ENCODE measurements at regions not wholly inside any gene's neighbourhood (a gene's known extent, or its start where the extent isn't known, plus 50 kb on each side); places are given as distances from the start of the nearest gene placed in this dataset.
"Not testable (repeated sequence)": the region's sequence is repeated elsewhere in the genome, so short reads cannot be mapped to it uniquely, and the experiment has no call there.

DNA sequence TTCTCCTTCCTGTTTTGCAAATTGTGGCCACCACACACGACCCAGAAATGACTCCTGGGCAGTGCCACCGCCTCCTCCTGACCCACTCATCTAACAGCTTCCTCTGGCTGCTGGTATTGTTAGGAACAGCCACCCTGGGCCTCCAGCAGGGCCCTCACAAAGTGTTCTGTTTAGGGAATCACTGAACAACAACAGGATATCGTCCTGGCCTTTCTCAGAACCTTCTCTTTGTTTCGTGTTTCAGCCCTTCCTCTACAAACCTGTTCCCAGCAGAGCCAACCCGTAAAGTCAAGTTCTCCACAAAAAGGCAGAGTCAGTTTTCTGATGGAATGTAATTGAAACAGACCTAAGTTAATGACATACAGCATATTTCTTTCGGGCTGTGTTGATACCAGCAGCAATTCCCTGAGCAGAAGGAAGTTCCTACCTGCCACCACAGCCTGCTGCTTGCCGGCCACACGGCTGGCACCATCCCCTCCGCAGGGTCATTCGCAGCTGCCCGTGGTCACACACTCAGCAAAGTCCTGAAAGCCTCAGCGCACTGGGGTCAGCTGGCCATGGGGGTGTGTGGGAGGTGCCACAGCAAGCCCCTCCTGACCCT lies 91.7 kb upstream of the PITRM1 start:
- no peak for DNase-seq (ENCODE audit: low spot score)

DNA sequence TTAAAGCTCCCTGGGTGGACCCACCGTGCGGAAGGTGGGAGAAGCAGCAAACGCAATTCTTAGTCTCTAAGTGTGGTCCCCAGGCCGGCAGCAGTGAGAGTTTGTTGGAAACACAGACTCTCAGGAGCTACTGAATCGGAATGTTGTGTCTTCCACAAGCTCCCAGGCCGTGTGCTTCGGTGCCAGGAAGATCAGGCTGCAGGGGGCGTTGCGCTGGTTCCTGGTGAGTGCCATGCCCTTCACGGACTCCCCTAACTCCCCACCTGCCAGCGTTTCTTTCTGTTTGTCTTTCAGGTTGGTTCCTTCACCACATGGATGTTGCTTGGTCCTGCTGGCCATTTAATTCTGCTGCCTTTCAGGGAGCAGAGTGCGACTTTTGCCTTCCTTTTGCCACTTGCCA lies 91.2 kb upstream of the PITRM1 start:
- no peak for DNase-seq (ENCODE audit: low spot score)

DNA sequence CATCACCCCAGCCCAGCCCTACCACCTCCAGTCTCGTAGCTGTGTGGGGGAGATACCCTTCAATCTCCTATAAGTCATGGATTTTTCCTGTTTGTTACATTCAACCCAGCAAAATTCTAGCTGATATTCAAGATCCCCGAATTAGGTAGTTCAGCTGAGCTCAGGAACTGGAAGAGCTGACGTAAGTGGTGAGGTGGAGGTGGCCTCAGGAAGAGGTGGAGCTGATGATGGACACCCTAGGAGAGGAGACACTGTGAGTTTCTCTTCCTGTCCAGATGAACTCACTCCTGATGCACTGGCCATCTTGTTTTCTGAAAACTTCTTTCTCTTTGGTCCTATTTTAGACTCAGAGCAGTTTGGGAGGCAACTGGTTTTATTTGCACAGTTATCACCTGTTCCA lies 90.5 kb upstream of the PITRM1 start:
- no peak for DNase-seq (ENCODE audit: low spot score)

DNA sequence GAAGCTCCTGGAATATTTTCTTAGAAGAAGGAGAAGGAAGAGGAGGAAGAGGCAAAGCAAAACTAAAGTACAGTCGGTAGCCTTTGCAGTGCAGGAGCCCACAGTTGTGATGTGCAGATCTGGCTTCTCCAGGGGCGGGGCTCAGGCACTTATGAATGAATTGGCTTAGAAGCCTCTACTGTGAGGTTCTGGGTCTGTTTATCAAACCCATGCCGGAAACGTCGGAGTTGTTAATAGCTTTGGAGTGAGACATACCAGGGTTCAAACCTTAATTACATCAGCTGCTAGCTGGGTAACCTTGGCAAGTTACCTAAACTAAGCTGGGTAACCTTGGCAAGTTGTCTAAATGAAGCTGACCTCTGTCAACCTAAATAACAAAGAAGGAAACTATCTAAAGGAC lies 89.3 kb upstream of the PITRM1 start:
- no peak for DNase-seq (ENCODE audit: low spot score)

DNA sequence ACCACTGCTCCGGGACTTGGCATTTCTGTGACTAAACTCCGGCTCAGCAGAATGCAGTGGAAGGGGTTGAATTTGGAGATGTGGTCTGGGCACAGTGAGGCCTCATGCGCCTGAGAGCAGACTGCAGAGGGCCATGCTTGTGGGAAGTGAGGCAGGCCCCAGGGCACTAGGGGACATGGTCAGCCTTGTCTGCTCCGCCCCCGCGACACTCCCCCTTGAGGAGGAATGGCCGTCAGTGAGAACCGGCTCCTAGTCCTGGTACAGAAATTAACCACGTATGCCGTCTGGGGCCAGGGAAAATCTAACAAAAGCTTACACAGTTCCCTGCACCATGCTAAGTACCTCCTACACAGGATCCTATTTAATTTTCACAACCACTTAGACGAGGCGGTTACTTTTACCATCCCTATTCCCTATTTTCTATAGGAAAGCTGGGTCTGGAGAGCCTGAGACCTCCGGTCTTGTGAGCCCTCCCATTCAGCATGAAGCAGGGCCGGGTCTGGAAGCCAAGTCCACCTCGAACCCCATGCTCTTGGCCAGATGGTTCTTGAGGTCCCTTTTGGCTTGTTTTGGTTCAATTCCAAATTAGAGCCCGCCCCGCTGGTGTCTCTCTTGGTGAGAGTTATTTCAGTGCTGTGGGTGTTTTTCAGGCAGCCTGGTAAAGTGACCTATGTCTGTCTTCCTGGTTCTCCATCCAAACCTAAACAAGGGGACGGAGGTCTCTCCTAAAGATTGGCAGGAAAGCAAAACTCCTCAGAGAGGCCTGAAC lies 87.7 kb upstream of the PITRM1 start:
- no peak for DNase-seq (ENCODE audit: low spot score)

DNA sequence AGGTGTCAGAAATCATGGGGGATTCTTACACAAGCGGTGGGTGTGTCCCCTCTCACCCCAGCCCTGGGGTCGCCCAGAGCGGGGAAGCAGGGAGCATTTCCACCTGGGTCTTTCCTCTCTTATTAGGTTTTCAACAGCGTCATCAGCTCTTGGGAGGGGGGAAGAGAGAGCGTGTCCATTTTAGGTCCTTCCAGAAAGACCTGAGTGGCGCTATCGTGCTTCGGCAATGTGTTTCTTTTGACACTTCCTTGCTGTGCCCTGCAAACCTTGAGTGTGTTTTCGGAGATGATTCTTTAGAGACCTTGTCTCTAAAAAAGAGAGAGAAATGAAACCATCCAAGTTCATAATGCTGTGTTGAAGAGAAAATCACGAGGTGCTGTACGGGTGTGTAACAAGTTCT lies 86.9 kb upstream of the PITRM1 start:
- DNase-seq (ENCODE audit: low spot score) = no peak

DNA sequence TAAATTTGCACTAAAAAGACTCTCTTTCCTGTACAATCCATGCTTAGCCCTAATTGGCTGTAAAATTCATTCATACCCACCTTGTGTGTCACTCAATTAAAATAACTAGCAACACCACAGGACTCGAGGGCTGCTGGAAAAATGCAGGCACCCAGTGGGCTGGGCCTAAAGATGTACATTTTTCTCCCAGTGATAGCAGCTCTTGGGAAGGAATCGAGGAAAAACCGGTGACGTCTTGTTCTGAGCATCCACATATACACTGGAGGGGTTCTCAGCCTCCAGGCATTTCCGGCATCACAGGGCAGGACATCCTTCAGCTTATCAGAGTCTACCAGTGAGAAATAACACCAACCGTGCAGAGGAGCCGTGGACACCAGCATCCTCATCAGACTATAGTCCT lies 85.8 kb upstream of the PITRM1 start:
- no peak for DNase-seq (ENCODE audit: low spot score)

DNA sequence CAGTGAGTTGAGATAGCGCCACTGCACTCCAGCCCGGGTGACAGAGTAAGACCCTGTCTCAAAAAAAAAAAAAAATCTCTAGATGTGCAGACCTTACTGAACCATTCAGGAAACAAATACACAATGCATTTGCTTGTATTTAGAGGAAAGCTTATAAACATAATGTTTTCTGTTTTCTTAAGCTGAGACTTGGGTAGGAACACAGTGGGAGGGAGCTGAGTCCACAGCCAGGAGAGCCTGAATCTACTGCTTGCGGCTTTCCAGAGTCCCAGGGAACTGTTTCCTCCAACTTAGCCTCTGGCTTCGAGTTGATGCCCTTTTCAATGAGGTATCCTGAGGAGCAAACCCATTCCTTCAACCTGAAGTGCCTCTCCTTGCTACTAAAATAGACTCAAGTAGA lies 83.0 kb upstream of the PITRM1 start:
- DNase-seq (ENCODE audit: low spot score) = no peak

DNA sequence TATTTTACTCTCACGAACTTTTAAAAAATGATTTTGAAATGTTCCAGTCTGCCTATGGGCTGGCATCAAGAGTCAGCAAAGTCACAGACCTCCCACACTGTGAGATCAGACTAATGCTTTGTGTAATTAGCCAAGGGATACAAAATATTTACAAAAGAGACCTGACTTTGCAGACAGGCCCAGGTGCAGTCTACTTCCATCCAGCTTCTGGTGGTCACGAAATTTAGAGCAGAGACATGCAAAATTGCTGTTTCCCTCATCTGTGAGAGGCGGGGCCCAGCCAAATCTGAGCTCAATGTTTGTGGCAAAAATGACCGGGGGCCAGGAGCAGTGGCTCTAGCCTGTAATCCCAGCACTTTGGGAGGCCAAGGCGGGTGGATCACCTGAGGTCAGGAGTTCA lies 82.5 kb upstream of the PITRM1 start:
- DNase-seq (ENCODE audit: low spot score) = no peak

DNA sequence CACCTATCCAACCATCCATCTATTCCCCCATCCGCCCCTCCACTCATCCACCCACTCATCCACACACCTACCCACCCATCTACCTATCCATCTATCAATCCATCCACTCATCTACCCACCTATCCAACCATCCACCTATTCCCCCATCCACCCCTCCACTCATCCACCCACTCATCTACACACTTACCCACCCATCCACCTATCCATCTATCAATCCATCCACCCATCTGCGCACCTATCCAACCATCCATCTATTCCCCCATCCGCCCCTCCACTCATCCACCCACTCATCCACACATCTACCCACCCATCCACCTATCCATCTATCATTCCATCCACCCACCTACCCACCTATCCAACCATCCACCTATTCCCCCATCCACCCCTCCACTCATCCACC lies 81.4 kb upstream of the PITRM1 start:
- DNase-seq (ENCODE audit: low spot score) = not testable (repeated sequence)

DNA sequence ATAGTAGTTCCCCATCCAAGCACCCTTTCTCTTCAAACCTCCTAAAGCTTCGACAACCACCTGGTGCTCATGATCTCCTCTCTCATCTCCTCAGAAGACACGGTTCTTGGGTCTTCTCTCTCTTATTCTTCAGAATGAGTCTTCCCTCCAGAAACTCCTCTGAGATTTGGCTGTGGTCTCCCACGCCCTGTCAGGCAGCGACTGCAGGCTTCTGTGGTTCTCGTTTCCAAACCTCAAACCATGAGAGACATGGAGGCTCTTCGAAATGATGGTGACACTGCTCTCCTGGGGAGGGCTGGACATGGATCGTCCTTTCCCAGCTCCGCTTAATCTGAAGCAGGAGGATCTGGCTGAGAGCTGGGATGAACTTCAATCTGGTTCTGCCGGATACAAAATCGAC lies 78.6 kb upstream of the PITRM1 start:
- no peak for DNase-seq (ENCODE audit: low spot score)

DNA sequence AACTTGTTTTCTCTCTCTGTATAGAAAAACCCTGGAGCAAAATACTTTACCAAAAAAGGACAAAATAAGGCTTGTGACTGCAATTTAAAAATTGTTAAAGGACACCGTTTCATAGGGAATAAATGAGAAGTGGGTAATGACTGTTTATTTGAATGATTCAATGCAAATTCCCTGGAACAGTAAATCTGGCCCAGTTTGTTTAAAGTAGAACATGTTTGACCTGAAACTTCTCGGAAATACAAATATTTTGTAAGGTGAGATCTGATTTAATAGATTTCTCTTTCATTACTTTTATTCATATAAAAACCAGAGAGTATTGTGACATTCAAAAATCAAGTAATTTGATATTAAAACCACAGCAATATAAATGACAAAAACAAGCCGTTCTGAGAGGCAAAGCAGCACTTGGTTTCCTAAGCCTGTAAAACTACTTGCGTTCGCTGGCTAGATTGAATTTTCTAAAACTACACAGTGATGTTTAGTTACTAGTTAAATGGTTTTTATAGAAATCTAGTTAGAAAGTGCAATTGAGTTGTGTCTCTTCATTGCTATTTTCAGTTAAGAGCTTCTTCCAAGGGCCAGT lies 76.8 kb upstream of the PITRM1 start:
- no peak for DNase-seq (ENCODE audit: low spot score)

DNA sequence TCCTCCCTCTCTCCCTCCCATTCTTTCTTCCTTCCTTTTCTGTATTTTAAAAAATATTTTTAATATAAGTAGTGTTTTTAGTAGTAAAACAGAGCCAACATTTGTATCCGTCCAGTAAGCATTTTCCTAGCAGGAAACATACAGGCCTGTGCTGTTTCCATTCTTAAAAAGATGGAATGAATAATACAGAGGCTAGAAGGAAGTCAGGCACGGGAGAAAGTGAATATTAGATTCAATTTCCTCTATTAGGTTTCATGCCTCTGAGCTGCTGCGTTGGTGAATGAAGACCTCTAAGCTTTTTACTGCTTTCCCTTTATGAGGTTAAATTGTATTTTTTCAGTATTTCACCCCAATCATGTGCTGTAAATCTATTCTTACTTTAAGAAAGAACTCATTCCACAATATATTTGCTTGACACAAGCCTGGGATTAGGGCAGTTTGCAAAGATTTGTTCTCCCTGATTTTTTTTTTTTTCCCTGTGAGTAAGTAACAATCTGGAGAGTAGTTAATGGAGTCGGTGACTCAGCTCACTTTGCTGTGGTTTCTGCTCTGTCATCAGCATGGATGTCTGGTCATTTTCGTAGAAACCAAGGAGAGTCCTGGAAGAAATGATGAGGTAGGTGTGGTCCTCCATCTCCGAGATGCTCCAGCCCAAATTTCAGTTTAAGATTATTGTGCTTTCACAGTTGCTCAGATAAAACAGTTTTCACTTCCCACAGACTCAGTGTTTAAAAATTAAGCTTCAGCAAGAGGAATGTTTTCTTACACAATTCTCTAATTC lies 76.1 kb upstream of the PITRM1 start:
- no peak for DNase-seq (ENCODE audit: low spot score)

DNA sequence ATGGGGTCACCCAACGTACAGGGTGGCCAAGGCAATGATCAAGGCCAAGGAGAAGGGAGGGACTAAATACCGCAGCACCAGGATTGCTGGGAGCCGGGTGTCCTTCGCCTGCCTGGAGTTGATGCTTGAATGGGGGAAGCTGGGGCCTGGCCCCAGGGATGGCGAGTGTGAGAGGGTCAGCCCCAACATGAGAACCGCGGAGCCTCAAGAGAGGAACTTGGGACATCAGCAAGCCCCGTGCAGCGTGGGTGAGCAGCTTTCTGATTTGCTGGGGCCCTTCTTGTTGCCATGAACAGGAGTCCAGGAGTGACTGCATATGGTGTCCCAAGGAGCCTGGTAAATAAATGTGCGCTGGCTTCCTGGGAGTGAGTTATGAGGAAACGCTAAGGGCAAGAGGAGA lies 72.8 kb upstream of the PITRM1 start:
- DNase-seq (ENCODE audit: low spot score) = no peak

DNA sequence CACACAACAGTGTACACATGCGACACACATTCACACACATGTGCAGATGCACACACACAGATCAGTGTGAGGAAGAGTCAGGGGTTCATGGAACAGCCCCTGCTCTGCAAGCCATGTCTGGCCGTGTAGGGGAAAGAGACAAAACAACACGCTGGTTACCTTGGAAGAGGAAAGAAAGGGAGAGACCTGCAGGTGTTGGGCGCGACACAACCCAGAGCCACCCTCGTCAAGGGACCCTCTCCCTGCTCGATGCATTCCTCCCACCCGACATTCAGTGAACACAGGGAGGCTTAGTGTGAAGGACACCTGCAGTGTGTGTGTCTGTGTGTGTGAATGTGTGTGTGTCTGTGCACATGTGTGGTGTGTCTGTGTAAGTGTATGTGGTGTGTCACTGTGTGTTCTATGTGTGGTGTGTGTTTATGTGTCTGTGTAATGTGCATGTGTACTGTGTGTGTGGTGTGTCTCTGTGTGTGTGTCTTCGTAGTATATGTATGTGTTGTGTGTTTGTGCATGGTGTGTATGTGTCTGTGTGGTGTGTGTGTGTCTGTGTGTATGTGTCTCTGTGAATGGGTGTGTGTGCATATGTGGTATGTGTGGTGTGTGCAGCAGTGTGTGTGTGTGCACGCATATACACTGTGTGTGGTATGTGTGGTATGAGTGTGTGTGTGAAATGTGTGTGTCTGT lies 69.5 kb upstream of the PITRM1 start:
- no peak for DNase-seq (ENCODE audit: low spot score)

DNA sequence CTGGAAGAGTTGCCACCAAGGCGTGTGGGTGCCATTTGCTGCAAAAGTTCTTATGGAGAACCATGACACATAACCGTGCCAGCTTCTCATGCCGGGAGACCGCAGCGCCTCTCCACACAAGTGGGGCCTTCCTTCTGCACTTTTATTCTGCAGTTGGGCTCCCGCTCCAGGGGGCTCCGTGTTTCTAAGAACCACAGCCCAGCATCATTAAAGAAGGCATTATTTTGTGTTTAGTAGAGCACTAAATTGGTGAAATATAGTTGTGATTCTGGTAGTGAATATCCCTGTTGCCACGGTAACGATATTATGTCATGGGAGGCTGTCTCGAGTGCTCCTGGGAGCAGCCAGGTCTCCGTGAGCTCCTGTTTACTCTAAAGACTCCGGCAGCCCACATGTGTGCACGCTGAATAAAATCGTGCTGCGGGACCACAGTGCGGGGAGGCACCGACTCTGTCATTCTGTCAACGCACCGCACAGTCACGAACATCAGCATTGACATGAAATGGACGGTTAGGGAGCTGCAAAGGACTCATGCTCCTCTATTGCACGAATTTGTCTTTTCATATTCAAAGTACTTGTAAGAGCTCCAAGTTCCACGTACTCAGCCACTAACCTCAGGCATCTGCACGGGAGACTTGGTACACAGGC lies 68.8 kb upstream of the PITRM1 start:
- DNase-seq (ENCODE audit: low spot score) = no peak

DNA sequence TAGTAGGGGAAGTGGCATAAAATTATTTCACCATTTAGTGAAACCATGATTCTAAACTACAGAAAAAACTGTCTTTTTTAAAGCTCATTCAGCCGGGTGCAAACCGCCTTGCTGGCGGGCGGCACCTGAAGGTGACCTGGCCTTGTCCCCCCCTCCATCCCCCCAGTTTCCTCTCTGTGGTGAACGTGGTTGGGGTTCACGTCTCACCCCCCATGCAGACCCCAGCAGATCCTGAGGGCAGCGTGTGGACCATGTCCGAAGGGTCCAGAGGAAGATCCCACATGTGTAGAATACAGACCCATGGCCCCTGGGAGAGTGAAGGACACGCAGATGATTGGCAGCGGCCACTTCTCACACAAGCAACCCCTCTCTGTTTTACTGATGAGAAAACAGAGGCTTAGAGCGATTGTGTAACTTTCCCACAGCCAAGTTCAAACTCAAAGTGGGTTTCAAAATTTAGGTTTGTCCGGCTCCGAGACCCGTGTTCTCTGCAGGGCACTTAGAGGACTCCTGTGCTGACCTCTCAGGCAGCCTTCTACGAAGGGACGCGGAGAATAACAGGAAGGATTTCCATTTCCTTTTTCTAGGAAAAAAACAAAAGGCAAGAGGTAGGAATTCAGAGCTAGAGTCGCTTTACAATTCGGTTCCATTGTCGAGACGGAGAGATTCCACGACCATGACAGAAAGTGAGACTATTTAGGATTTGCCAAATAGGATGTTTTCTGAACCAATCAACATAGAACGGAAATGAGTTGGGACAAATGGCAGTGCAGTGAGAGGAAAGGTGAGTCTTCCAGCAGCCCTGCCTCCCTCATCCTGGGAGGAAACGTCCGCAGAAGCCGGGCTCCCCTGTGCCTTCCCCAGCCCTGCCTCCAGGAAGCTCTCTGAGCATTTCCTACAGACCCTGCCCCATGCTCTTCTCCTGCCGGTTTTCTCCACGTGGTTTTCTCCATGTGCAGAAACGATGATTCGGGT lies 67.6 kb upstream of the PITRM1 start:
- DNase-seq (ENCODE audit: low spot score) = no peak

DNA sequence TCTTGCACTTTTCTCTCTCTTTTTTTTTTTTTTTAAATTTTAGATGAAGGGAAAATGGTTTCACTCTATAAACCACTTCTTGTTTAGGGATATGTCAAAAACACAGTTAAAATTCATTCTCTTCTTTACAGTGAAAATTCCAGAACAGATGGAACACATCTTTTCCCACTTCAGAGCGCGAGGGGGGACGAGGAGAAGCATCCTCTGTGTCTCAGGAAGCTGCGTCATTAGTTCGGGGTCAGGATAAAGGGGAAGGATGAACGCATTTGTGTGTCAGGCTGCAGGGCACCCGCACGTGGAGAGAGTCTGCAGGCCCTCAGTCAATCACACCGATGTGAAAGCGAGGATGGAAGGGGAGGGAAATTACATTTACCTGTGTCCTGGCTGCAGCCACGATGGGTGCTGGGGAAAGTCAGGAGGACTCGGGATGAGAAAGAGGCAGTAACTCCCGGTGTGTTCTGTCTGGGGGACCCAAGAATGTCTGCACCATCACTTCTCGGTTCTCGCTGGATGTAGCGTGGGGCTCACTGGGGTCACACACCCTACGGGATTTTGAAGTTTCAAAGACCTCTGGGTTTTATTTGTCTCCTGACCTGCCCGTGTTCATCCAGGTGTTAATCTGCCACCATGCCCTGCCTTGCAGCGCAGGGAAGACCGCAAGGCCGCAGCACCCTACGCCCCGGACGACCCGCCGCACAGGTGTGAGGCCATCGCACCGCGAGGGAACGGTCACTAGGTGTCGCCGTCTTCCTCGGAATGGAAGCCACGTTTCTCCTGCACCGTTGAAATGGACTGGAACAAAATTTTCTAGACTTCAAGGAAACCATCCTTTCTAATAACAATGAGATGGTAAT lies 66.7 kb upstream of the PITRM1 start:
- peak; percentile 80 for DNase-seq (ENCODE audit: low spot score)

DNA sequence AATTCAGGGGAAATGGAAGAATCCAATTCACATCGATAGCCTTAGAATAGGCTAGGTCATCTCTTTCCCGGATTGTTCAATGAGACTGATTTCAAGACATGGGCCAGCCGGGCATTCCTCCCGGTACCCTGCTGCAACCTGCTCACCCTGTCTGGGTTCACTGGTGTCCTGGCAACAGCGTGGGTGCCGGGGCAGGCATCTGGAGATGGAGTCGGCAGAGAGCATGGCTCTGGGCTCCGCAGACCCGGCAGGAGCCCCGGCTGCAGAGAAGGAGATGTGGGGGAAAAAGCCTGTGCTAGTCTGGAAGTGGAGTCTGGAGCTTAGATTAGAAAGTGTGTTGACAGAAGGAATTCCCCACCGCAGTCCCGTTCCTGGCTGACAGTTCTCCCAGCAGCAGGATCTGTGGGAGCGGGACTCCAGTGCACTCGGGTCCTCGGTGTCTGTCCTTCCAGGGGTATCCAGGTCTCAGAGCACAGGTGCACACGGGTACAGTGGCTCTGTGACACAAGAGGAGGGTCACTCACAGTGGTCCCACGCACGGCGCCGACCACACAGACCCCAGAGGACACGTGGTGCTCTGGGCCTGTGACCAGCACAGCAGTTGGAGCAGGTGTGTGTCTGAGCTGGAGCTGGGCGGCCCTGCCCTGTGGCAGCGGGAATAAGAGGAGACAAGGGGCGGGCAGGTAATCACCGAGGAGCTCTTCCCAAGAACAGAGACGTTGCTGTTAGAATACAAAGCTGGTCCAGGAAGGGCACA lies 65.7 kb upstream of the PITRM1 start:
- no peak for DNase-seq (ENCODE audit: low spot score)

Measured in ecto neural progenitor cell (in vitro differentiated cells).